ENCODE measurements at regions not wholly inside any gene's neighbourhood (a gene's known extent, or its start where the extent isn't known, plus 50 kb on each side); places are given as distances from the start of the nearest gene placed in this dataset.

GRCh38 chr1:81345110-81345509 lies 455.6 kb upstream of the ADGRL2 start:
- Histone ChIP-seq H3K27ac (ENCODE audit: low read depth, low read length) (no peak overlapping the region), H3K4me1 (ENCODE audit: control insufficient read depth in 1 of 2, insufficient read depth in 2 of 2, low read length in 2 of 2) (peaks cover 0 to 11% of the 10 kb centered on the region in 2 donors), H3K9me3 (ENCODE audit: control insufficient read depth in 1 of 2, low read length in 2 of 2) (no peaks in the 10 kb centered on the region), H3K36me3 (ENCODE audit: control insufficient read depth in 1 of 2, insufficient read depth in 2 of 2, low read length in 2 of 2) (no peaks in the 10 kb centered on the region), H3K9ac (ENCODE audit: low read depth in 1 of 2, low read length in 2 of 2) (no peak overlapping the region), H3K27me3 (ENCODE audit: control insufficient read depth in 1 of 2, insufficient read depth in 2 of 2, low read length in 2 of 2) (no peaks in the 10 kb centered on the region), H3K4me3 (ENCODE audit: low read depth in 1 of 2, low read length in 2 of 2) (no peak overlapping the region)

GRCh38 chr1:81340239-81340638 lies 460.5 kb upstream of the ADGRL2 start:
- H3K9ac ChIP-seq (ENCODE audit: low read depth in 1 of 2, low read length in 2 of 2) = no peak overlapping the region
- H3K36me3 ChIP-seq (ENCODE audit: control insufficient read depth in 1 of 2, insufficient read depth in 2 of 2, low read length in 2 of 2) = no peaks in the 10 kb centered on the region
- no peaks in the 10 kb centered on the region for H3K4me1 ChIP-seq (ENCODE audit: control insufficient read depth in 1 of 2, insufficient read depth in 2 of 2, low read length in 2 of 2)
- H3K27ac ChIP-seq (ENCODE audit: low read depth, low read length) = no peak overlapping the region
- H3K27me3 ChIP-seq (ENCODE audit: control insufficient read depth in 1 of 2, insufficient read depth in 2 of 2, low read length in 2 of 2) = no peaks in the 10 kb centered on the region
- no peak overlapping the region for H3K4me3 ChIP-seq (ENCODE audit: low read depth in 1 of 2, low read length in 2 of 2)
- no peaks in the 10 kb centered on the region for H3K9me3 ChIP-seq (ENCODE audit: control insufficient read depth in 1 of 2, low read length in 2 of 2)

DNA sequence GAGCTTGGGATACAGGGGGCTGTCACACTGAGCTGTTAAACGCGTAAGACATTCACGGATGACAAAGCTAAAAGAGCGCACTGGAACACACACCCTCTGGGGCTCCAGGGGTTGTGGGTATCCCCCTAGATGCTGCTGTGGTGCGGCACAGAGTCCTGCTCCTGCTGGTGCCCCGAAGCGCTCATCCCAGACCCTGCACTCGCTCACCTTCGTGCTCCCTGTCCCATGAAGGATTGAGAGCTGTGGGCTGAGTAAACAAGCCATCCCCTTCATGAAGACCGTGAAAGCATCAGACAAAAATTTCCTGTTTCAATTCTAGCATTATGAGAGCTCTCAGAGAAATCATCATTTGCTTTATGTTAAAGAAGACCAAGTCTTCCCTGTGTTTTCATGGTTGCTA lies 463.5 kb upstream of the ADGRL2 start:
- Histone ChIP-seq H3K36me3 (ENCODE audit: control insufficient read depth in 1 of 2, insufficient read depth in 2 of 2, low read length in 2 of 2) (no peaks in the 10 kb centered on the region), H3K27ac (ENCODE audit: low read depth, low read length) (no peak overlapping the region), H3K9me3 (ENCODE audit: control insufficient read depth in 1 of 2, low read length in 2 of 2) (no peaks in the 10 kb centered on the region), H3K9ac (ENCODE audit: low read depth in 1 of 2, low read length in 2 of 2) (no peak overlapping the region), H3K4me1 (ENCODE audit: control insufficient read depth in 1 of 2, insufficient read depth in 2 of 2, low read length in 2 of 2) (no peaks in the 10 kb centered on the region), H3K4me3 (ENCODE audit: low read depth in 1 of 2, low read length in 2 of 2) (no peak overlapping the region), H3K27me3 (ENCODE audit: control insufficient read depth in 1 of 2, insufficient read depth in 2 of 2, low read length in 2 of 2) (no peaks in the 10 kb centered on the region)

- Histone ChIP-seq H3K9me3 (ENCODE audit: control insufficient read depth in 1 of 2, low read length in 2 of 2) (no peaks in the 10 kb centered on the region), H3K9ac (ENCODE audit: low read depth in 1 of 2, low read length in 2 of 2) (no peak overlapping the region), H3K27me3 (ENCODE audit: control insufficient read depth in 1 of 2, insufficient read depth in 2 of 2, low read length in 2 of 2) (no peaks in the 10 kb centered on the region), H3K36me3 (ENCODE audit: control insufficient read depth in 1 of 2, insufficient read depth in 2 of 2, low read length in 2 of 2) (no peaks in the 10 kb centered on the region), H3K27ac (ENCODE audit: low read depth, low read length) (no peak overlapping the region), H3K4me3 (ENCODE audit: low read depth in 1 of 2, low read length in 2 of 2) (no peak overlapping the region), H3K4me1 (ENCODE audit: control insufficient read depth in 1 of 2, insufficient read depth in 2 of 2, low read length in 2 of 2) (no peaks in the 10 kb centered on the region)
These were observed 464.9 kb upstream of the ADGRL2 start for GRCh38 chr1:81335876-81336275.

- Histone ChIP-seq H3K9me3 (ENCODE audit: control insufficient read depth in 1 of 2, low read length in 2 of 2) (no peaks in the 10 kb centered on the region), H3K9ac (ENCODE audit: low read depth in 1 of 2, low read length in 2 of 2) (no peak overlapping the region), H3K27me3 (ENCODE audit: control insufficient read depth in 1 of 2, insufficient read depth in 2 of 2, low read length in 2 of 2) (no peaks in the 10 kb centered on the region), H3K36me3 (ENCODE audit: control insufficient read depth in 1 of 2, insufficient read depth in 2 of 2, low read length in 2 of 2) (no peaks in the 10 kb centered on the region), H3K27ac (ENCODE audit: low read depth, low read length) (no peak overlapping the region), H3K4me3 (ENCODE audit: low read depth in 1 of 2, low read length in 2 of 2) (no peak overlapping the region), H3K4me1 (ENCODE audit: control insufficient read depth in 1 of 2, insufficient read depth in 2 of 2, low read length in 2 of 2) (no peaks in the 10 kb centered on the region)
These were observed 470.2 kb upstream of the ADGRL2 start for GRCh38 chr1:81330521-81330920.

DNA sequence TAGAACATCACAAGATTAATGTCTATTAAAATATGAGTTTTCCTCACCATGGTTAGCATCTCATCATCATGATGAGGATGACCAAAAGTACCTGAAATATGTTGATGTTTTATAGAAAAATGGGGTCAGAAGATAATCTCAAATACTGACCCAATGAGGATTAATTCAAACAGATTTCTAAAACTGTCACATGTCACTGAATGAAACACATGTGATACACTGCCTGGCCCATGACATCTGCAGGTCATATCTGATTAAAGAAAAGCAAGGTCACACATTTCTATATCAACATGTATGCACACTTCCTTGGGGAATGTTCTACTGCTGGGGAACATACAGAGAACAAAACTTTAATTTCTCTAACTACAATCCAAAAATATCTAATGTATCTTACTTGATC lies 470.6 kb upstream of the ADGRL2 start:
- Histone ChIP-seq H3K36me3 (ENCODE audit: control insufficient read depth in 1 of 2, insufficient read depth in 2 of 2, low read length in 2 of 2) (no peaks in the 10 kb centered on the region), H3K9me3 (ENCODE audit: control insufficient read depth in 1 of 2, low read length in 2 of 2) (no peaks in the 10 kb centered on the region), H3K4me1 (ENCODE audit: control insufficient read depth in 1 of 2, insufficient read depth in 2 of 2, low read length in 2 of 2) (no peaks in the 10 kb centered on the region), H3K4me3 (ENCODE audit: low read depth in 1 of 2, low read length in 2 of 2) (no peak overlapping the region), H3K27me3 (ENCODE audit: control insufficient read depth in 1 of 2, insufficient read depth in 2 of 2, low read length in 2 of 2) (no peaks in the 10 kb centered on the region), H3K9ac (ENCODE audit: low read depth in 1 of 2, low read length in 2 of 2) (no peak overlapping the region), H3K27ac (ENCODE audit: low read depth, low read length) (no peak overlapping the region)

DNA sequence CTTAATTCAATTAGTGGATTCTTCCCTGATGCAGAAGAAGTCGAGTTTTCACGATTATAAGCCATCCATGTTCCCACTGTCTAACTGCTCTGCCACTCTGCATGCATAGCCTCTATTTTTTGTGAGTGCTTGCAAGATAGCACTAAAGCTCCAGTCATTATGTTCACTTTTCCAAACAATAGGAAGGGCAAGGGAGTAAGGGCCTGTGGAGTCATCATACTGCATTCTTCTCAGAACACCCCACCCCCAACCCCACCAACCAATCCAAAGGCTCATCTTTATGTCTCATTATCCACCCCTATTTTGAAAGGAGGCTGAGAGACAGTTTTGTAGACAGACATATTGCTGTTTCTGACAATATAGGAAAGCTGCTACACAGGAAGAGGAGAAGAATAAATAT lies 471.7 kb upstream of the ADGRL2 start:
- H3K27me3 ChIP-seq (ENCODE audit: control insufficient read depth in 1 of 2, insufficient read depth in 2 of 2, low read length in 2 of 2) = no peaks in the 10 kb centered on the region
- no peak overlapping the region for H3K9ac ChIP-seq (ENCODE audit: low read depth in 1 of 2, low read length in 2 of 2)
- H3K36me3 ChIP-seq (ENCODE audit: control insufficient read depth in 1 of 2, insufficient read depth in 2 of 2, low read length in 2 of 2) = no peaks in the 10 kb centered on the region
- no peak overlapping the region for H3K4me3 ChIP-seq (ENCODE audit: low read depth in 1 of 2, low read length in 2 of 2)
- no peak overlapping the region for H3K27ac ChIP-seq (ENCODE audit: low read depth, low read length)
- no peaks in the 10 kb centered on the region for H3K4me1 ChIP-seq (ENCODE audit: control insufficient read depth in 1 of 2, insufficient read depth in 2 of 2, low read length in 2 of 2)
- H3K9me3 ChIP-seq (ENCODE audit: control insufficient read depth in 1 of 2, low read length in 2 of 2) = no peaks in the 10 kb centered on the region

GRCh38 chr1:81327743-81328142 lies 473.0 kb upstream of the ADGRL2 start:
- Histone ChIP-seq H3K4me1 (ENCODE audit: control insufficient read depth in 1 of 2, insufficient read depth in 2 of 2, low read length in 2 of 2) (no peaks in the 10 kb centered on the region), H3K27ac (ENCODE audit: low read depth, low read length) (no peak overlapping the region), H3K9me3 (ENCODE audit: control insufficient read depth in 1 of 2, low read length in 2 of 2) (no peaks in the 10 kb centered on the region), H3K27me3 (ENCODE audit: control insufficient read depth in 1 of 2, insufficient read depth in 2 of 2, low read length in 2 of 2) (no peaks in the 10 kb centered on the region), H3K9ac (ENCODE audit: low read depth in 1 of 2, low read length in 2 of 2) (no peak overlapping the region), H3K4me3 (ENCODE audit: low read depth in 1 of 2, low read length in 2 of 2) (no peak overlapping the region), H3K36me3 (ENCODE audit: control insufficient read depth in 1 of 2, insufficient read depth in 2 of 2, low read length in 2 of 2) (no peaks in the 10 kb centered on the region)

DNA sequence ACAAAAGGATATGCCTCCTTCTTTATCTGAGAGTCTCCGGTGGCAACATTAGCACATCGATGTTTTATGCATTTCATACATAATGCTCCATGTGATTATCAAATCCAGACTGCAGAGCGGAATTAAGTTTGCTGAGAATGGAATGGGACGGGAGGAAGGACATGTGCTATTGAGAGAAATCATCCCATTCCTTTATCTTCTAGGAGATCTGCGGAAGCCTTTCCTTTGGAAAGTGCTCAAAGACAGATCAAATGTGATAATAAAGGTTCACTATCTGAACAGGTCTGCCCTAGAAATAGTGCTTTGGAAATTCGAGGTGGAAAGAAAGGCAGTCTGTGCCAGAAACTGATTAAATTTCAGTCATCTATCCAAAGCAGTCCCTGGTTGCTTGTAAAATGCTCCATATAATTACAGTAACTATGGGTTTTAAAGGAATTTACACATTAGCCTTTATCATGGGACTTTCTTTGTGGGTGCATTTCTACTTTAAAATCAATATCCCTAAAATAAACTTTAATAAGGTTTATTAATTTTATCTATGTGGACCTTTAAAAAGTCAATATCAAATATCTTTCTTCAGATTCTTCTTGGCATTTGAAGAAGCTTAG lies 473.5 kb upstream of the ADGRL2 start:
- Histone ChIP-seq H3K36me3 (ENCODE audit: control insufficient read depth in 1 of 2, insufficient read depth in 2 of 2, low read length in 2 of 2) (no peaks in the 10 kb centered on the region), H3K27me3 (ENCODE audit: control insufficient read depth in 1 of 2, insufficient read depth in 2 of 2, low read length in 2 of 2) (no peaks in the 10 kb centered on the region), H3K27ac (ENCODE audit: low read depth, low read length) (no peak overlapping the region), H3K4me1 (ENCODE audit: control insufficient read depth in 1 of 2, insufficient read depth in 2 of 2, low read length in 2 of 2) (no peaks in the 10 kb centered on the region), H3K4me3 (ENCODE audit: low read depth in 1 of 2, low read length in 2 of 2) (no peak overlapping the region), H3K9ac (ENCODE audit: low read depth in 1 of 2, low read length in 2 of 2) (no peak overlapping the region), H3K9me3 (ENCODE audit: control insufficient read depth in 1 of 2, low read length in 2 of 2) (no peaks in the 10 kb centered on the region)

DNA sequence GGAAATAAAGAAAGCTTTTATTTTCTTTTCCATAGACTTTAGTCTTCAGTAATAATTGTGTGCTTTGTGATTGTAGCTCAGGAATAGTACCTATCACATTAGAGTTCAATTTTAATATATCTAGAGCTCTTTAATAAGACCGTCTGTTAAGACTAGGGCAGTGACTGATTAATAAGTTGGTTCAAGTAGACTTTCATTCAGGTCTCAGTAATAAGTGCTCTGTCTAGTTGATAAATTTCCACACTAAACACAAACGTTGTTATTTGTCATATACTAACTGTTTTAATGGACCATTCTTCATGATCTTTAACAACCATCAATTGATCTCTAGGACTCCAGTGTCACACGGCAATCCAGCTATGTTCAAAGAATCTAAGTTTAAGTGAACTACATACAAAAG lies 474.5 kb upstream of the ADGRL2 start:
- Histone ChIP-seq H3K4me1 (ENCODE audit: control insufficient read depth in 1 of 2, insufficient read depth in 2 of 2, low read length in 2 of 2) (no peaks in the 10 kb centered on the region), H3K4me3 (ENCODE audit: low read depth in 1 of 2, low read length in 2 of 2) (no peak overlapping the region), H3K27me3 (ENCODE audit: control insufficient read depth in 1 of 2, insufficient read depth in 2 of 2, low read length in 2 of 2) (no peaks in the 10 kb centered on the region), H3K27ac (ENCODE audit: low read depth, low read length) (no peak overlapping the region), H3K36me3 (ENCODE audit: control insufficient read depth in 1 of 2, insufficient read depth in 2 of 2, low read length in 2 of 2) (no peaks in the 10 kb centered on the region), H3K9me3 (ENCODE audit: control insufficient read depth in 1 of 2, low read length in 2 of 2) (no peaks in the 10 kb centered on the region), H3K9ac (ENCODE audit: low read depth in 1 of 2, low read length in 2 of 2) (no peak overlapping the region)

- Histone ChIP-seq H3K27me3 (ENCODE audit: control insufficient read depth in 1 of 2, insufficient read depth in 2 of 2, low read length in 2 of 2) (no peaks in the 10 kb centered on the region), H3K4me3 (ENCODE audit: low read depth in 1 of 2, low read length in 2 of 2) (no peak overlapping the region), H3K36me3 (ENCODE audit: control insufficient read depth in 1 of 2, insufficient read depth in 2 of 2, low read length in 2 of 2) (no peaks in the 10 kb centered on the region), H3K9me3 (ENCODE audit: control insufficient read depth in 1 of 2, low read length in 2 of 2) (no peaks in the 10 kb centered on the region), H3K4me1 (ENCODE audit: control insufficient read depth in 1 of 2, insufficient read depth in 2 of 2, low read length in 2 of 2) (no peaks in the 10 kb centered on the region), H3K27ac (ENCODE audit: low read depth, low read length) (no peak overlapping the region), H3K9ac (ENCODE audit: low read depth in 1 of 2, low read length in 2 of 2) (no peak overlapping the region)
These were observed 475.3 kb upstream of the ADGRL2 start for GRCh38 chr1:81325397-81325796.
